IPS DF 6.9 (cell line): ENCODE measurements at regions not wholly inside any gene's neighbourhood (a gene's known extent, or its start where the extent isn't known, plus 50 kb on each side); places are given as distances from the start of the nearest gene placed in this dataset.

Source experiments
- DNase-seq: peaks from one replicate; pipeline ENCODE4 v3.0.0-alpha.2; 2013; ENCODE audit warnings: low read depth, low spot score
- H3K27ac ChIP-seq: one replicate; pipeline ENCODE4 v1.5.1; 2013; ENCODE audit warnings: low read length, control low read depth
- H3K27me3 ChIP-seq: 2 replicates; pipeline ENCODE4 v1.6.1; 2013; ENCODE audit warnings: mild to moderate bottlenecking, low read length; ENCODE audit not compliant: control insufficient read depth, insufficient read depth
- H3K36me3 ChIP-seq: 2 replicates; pipeline ENCODE4 v1.6.1; 2013; ENCODE audit warnings: low read length; ENCODE audit not compliant: control insufficient read depth, insufficient read depth
- H3K4me1 ChIP-seq: 2 replicates; pipeline ENCODE4 v1.6.1; 2013; ENCODE audit warnings: low read length; ENCODE audit not compliant: control insufficient read depth, insufficient read depth
- H3K4me3 ChIP-seq: 2 replicates; pipeline ENCODE4 v1.5.1; 2013; ENCODE audit warnings: mild to moderate bottlenecking, low read length
- H3K9me3 ChIP-seq: 2 replicates; pipeline ENCODE4 v1.6.1; 2013; ENCODE audit warnings: low read length, inconsistent platforms; ENCODE audit not compliant: control insufficient read depth, insufficient read depth
- WGBS: extraction: QIAGEN DNeasy Blood & Tissue Kit; methylation state at CpG from one replicate; pipeline ENCODE4 v1.1.7; 2013; ENCODE audit warnings: mixed read lengths, missing lambda C conversion rate; ENCODE audit not compliant: insufficient read length, insufficient coverage; 5-methylcytosine and 5-hydroxymethylcytosine counted together

GRCh38 chr13:48782429-48782840 is 128.7 kb downstream of the CYSLTR2 start:
- Histone ChIP-seq H3K36me3 (no peaks in the 10 kb centered on the region), H3K27ac (no peak overlapping the region), H3K4me1 (no peaks in the 10 kb centered on the region), H3K4me3 (no peak overlapping the region), H3K9me3 (no peaks in the 10 kb centered on the region), H3K27me3 (no peaks in the 10 kb centered on the region)
- whole genome bisulfite sequencing, result no CpG with 5 or more reads among the region's 3 CpGs
- DNase-seq, result no peak

- DNase-seq, result no peak
- H3K27ac ChIP-seq, result no peak overlapping the region
- H3K4me3 ChIP-seq, result no peak overlapping the region
- H3K36me3 ChIP-seq, result no peaks in the 10 kb centered on the region
- H3K9me3 ChIP-seq, result no peaks in the 10 kb centered on the region
- no peaks in the 10 kb centered on the region for H3K4me1 ChIP-seq
- no peaks in the 10 kb centered on the region for H3K27me3 ChIP-seq
- WGBS, result no CpG with 5 or more reads among the region's 7 CpGs
These were observed 129.5 kb downstream of the CYSLTR2 start for GRCh38 chr13:48783181-48783630.

GRCh38 chr13:48783695-48784230 is 130.0 kb downstream of the CYSLTR2 start:
- Histone ChIP-seq H3K4me1 (no peaks in the 10 kb centered on the region), H3K4me3 (no peak overlapping the region), H3K36me3 (no peaks in the 10 kb centered on the region), H3K9me3 (no peaks in the 10 kb centered on the region), H3K27me3 (no peaks in the 10 kb centered on the region), H3K27ac (no peak overlapping the region)
- no CpG with 5 or more reads among the region's 4 CpGs for WGBS
- DNase-seq, result no peak

DNA sequence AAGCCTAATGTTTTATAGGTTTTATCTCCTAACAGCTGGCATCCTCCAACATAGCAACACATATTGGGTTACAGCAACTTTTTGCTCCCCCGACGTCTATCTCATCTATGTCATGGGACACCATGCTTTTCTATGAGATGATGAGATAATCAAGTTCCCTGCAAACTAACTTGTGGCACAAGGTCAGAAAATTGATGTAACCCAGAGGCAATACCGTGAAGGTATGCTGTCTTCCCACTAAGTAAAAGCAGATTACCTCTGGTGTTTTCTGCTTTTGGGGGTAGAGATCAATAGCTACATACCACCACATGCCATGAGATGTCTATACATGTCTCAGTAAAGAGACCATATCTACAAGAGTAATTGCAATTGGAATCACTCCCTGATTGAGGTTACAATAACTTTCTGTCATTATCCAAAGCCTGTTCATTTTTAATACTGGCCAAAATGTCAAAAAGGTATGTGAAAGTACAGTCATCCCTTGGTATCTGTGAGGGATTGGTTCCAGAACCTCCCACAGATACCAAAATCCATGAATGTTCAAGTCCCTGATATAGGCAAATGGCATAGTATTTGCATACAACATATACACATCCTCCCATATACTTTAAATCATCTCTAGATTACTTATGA is 131.3 kb downstream of the CYSLTR2 start:
- no CpG with 5 or more reads among the region's 3 CpGs for WGBS
- Histone ChIP-seq H3K4me3 (no peak overlapping the region), H3K36me3 (no peaks in the 10 kb centered on the region), H3K9me3 (no peaks in the 10 kb centered on the region), H3K4me1 (no peaks in the 10 kb centered on the region), H3K27ac (no peak overlapping the region), H3K27me3 (no peaks in the 10 kb centered on the region)
- no peak for DNase-seq

GRCh38 chr13:48790199-48790598 is 136.5 kb downstream of the CYSLTR2 start:
- Histone ChIP-seq H3K27ac (no peak overlapping the region), H3K9me3 (no peaks in the 10 kb centered on the region), H3K27me3 (no peaks in the 10 kb centered on the region), H3K36me3 (no peaks in the 10 kb centered on the region), H3K4me1 (no peaks in the 10 kb centered on the region), H3K4me3 (no peak overlapping the region)
- no CpG with 5 or more reads among the region's 3 CpGs for WGBS
- DNase-seq, result no peak

DNA sequence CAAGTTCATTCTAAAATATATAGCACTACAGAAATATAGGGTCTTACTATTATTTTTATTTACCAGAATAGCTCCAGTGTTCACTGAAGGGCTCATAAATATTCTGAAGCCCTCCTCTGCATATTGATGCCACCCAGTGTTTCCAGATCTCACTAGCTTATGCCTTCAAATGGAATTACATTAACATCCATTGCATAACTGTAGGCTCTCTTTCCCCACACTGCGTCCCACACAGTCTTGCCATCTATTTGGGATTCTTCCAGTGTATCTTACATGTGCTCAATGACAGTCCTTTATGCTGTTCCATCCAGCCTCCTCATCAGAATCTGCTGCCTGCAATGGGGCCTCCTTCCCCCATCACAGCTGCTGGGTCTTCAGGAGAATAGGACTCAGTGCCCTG is 137.2 kb downstream of the CYSLTR2 start:
- no CpG with 5 or more reads among the region's 1 CpG for WGBS
- no peak overlapping the region for H3K27ac ChIP-seq
- H3K9me3 ChIP-seq, result no peaks in the 10 kb centered on the region
- H3K27me3 ChIP-seq, result no peaks in the 10 kb centered on the region
- H3K36me3 ChIP-seq, result no peaks in the 10 kb centered on the region
- no peak for DNase-seq
- H3K4me1 ChIP-seq, result no peaks in the 10 kb centered on the region
- no peak overlapping the region for H3K4me3 ChIP-seq

DNA sequence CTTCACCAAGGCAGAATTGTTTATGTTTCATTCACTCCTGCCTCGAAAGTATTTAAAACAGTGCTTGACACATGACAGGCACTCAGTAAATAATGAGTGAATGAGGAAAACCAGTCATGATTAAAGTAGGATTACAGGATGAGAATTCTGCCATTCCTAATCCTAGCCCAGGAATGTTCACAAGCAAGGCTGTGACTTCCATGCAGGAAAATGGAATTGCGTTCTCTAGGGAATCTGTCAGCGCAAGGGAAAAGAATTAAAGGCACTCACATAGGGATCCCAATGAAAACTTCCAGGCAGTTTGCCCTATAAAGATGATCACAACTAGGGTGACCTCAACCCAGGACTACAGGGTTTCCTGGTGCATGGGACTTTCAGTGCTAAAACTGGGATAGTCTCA is 143.4 kb downstream of the CYSLTR2 start:
- DNase-seq, result no peak
- whole genome bisulfite sequencing, result no CpG with 5 or more reads among the region's 3 CpGs
- Histone ChIP-seq H3K4me3 (no peak overlapping the region), H3K9me3 (no peaks in the 10 kb centered on the region), H3K27ac (no peak overlapping the region), H3K4me1 (no peaks in the 10 kb centered on the region), H3K36me3 (no peaks in the 10 kb centered on the region), H3K27me3 (no peaks in the 10 kb centered on the region)

- no peak for DNase-seq
- Histone ChIP-seq H3K4me1 (no peaks in the 10 kb centered on the region), H3K4me3 (no peak overlapping the region), H3K36me3 (no peaks in the 10 kb centered on the region), H3K9me3 (no peaks in the 10 kb centered on the region), H3K27ac (no peak overlapping the region), H3K27me3 (no peaks in the 10 kb centered on the region)
- WGBS, result no CpG with 5 or more reads among the region's 1 CpG
These were observed 144.0 kb downstream of the CYSLTR2 start for GRCh38 chr13:48797761-48798160.

GRCh38 chr13:48798180-48798579 is 144.5 kb downstream of the CYSLTR2 start:
- no peaks in the 10 kb centered on the region for H3K4me1 ChIP-seq
- H3K9me3 ChIP-seq, result no peaks in the 10 kb centered on the region
- no peaks in the 10 kb centered on the region for H3K36me3 ChIP-seq
- H3K4me3 ChIP-seq, result no peak overlapping the region
- DNase-seq, result no peak
- H3K27ac ChIP-seq, result no peak overlapping the region
- H3K27me3 ChIP-seq, result no peaks in the 10 kb centered on the region
- WGBS, result no CpG with 5 or more reads among the region's 2 CpGs

DNA sequence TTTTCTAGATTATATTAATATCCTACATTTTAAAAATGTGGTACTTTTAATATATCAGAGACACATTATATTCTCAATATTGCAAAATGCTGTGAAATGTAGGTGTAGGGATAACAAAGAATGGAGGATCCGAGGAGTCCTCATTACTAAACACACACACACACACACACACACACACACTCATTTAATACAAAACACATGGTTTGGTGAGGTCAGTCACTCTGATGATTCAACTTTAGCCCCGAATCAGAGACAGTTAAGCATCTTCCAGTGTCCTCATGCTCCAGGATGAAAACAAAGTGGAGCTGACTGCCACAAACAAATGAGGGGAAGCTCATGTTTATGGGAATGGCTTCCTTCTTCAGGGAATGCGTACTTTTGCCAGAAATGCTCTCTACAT is 147.5 kb downstream of the CYSLTR2 start:
- no CpG with 5 or more reads among the region's 3 CpGs for WGBS
- H3K9me3 ChIP-seq, result no peaks in the 10 kb centered on the region
- H3K4me3 ChIP-seq, result no peak overlapping the region
- H3K4me1 ChIP-seq, result no peaks in the 10 kb centered on the region
- H3K27ac ChIP-seq, result no peak overlapping the region
- H3K27me3 ChIP-seq, result no peaks in the 10 kb centered on the region
- H3K36me3 ChIP-seq, result no peaks in the 10 kb centered on the region
- no peak for DNase-seq
